ENCODE measurements at regions not wholly inside any gene's neighbourhood (a gene's known extent, or its start where the extent isn't known, plus 50 kb on each side); places are given as distances from the start of the nearest gene placed in this dataset.

DNA sequence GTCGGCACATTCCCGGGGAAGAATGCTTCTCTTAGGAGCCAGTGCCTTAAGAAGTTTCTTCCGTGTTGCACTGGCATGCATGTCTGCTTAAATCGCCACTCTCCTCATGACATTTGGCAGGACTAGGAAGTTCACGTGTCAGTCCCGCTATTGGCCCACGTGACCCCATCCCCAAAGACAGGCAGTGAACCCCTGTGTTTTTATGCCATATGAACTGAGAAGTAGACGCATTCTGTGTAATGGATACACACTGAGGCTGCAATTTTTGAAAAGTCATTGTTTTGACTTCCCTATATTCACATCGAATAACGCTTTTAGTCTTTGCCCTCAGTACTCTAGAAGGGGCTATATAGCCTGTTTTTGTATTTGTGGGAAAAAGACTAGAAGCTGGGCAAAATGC, 125.6 kb upstream of the TBL1XR1 start:
- TF ChIP-seq, protein P1, sequence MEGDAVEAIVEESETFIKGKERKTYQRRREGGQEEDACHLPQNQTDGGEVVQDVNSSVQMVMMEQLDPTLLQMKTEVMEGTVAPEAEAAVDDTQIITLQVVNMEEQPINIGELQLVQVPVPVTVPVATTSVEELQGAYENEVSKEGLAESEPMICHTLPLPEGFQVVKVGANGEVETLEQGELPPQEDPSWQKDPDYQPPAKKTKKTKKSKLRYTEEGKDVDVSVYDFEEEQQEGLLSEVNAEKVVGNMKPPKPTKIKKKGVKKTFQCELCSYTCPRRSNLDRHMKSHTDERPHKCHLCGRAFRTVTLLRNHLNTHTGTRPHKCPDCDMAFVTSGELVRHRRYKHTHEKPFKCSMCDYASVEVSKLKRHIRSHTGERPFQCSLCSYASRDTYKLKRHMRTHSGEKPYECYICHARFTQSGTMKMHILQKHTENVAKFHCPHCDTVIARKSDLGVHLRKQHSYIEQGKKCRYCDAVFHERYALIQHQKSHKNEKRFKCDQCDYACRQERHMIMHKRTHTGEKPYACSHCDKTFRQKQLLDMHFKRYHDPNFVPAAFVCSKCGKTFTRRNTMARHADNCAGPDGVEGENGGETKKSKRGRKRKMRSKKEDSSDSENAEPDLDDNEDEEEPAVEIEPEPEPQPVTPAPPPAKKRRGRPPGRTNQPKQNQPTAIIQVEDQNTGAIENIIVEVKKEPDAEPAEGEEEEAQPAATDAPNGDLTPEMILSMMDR (IDR thresholded peaks at IDR 0.05): no peak
- TF ChIP-seq FOXK1 (CRISPR knock-in tag; IDR thresholded peaks at IDR 0.05) (no peak), OVOL2 (CRISPR knock-in tag; IDR thresholded peaks at IDR 0.05; ENCODE audit: borderline replicate concordance) (no peak), ZNF317 (CRISPR knock-in tag; IDR thresholded peaks at IDR 0.05; ENCODE audit: borderline replicate concordance, low read depth) (no peak), ZNF219 (CRISPR knock-in tag; IDR thresholded peaks at IDR 0.05; ENCODE audit: borderline replicate concordance) (no peak), NFYB (CRISPR knock-in tag; conservative IDR thresholded peaks at IDR 0.05; ENCODE audit: low read depth) (no peak), TEAD4 (CRISPR knock-in tag; IDR thresholded peaks at IDR 0.05) (no peak), RELA (CRISPR knock-in tag; IDR thresholded peaks at IDR 0.05; ENCODE audit: borderline replicate concordance) (no peak), TCF7 (CRISPR knock-in tag; IDR thresholded peaks at IDR 0.05; ENCODE audit: low read depth) (no peak), CREB1 (CRISPR knock-in tag; IDR thresholded peaks at IDR 0.05) (no peak)
- TF ChIP-seq, protein P2, sequence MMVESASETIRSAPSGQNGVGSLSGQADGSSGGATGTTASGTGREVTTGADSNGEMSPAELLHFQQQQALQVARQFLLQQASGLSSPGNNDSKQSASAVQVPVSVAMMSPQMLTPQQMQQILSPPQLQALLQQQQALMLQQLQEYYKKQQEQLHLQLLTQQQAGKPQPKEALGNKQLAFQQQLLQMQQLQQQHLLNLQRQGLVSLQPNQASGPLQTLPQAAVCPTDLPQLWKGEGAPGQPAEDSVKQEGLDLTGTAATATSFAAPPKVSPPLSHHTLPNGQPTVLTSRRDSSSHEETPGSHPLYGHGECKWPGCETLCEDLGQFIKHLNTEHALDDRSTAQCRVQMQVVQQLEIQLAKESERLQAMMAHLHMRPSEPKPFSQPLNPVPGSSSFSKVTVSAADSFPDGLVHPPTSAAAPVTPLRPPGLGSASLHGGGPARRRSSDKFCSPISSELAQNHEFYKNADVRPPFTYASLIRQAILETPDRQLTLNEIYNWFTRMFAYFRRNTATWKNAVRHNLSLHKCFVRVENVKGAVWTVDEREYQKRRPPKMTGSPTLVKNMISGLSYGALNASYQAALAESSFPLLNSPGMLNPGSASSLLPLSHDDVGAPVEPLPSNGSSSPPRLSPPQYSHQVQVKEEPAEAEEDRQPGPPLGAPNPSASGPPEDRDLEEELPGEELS (CRISPR knock-in tag; IDR thresholded peaks at IDR 0.05): no peak
- TF ChIP-seq, protein P3, sequence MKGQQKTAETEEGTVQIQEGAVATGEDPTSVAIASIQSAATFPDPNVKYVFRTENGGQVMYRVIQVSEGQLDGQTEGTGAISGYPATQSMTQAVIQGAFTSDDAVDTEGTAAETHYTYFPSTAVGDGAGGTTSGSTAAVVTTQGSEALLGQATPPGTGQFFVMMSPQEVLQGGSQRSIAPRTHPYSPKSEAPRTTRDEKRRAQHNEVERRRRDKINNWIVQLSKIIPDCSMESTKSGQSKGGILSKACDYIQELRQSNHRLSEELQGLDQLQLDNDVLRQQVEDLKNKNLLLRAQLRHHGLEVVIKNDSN (CRISPR knock-in tag; IDR thresholded peaks at IDR 0.05): no peak
